SJCRH30 (cell line): ENCODE measurements at regions not wholly inside any gene's neighbourhood (a gene's known extent, or its start where the extent isn't known, plus 50 kb on each side); places are given as distances from the start of the nearest gene placed in this dataset.

Source experiments
- DNase-seq, 2 experiments: peaks; one replicate each; pipeline ENCODE4 v3.0.0-alpha.2; 2015 to 2020
- H3K27ac ChIP-seq: fragments of 250-450 bp; sonication (Bioruptor Pico); 2 replicates; pipeline ENCODE4 v1.5.1; 2020; ENCODE audit warnings: mild to moderate bottlenecking, moderate library complexity
- H3K27me3 ChIP-seq: fragments of 250-450 bp; sonication (Bioruptor Pico); 2 replicates; pipeline ENCODE4 v1.5.1; 2020; ENCODE audit warnings: mild to moderate bottlenecking, moderate library complexity
- H3K36me3 ChIP-seq: fragments of 250-450 bp; sonication (Bioruptor Pico); 2 replicates; pipeline ENCODE4 v1.5.1; 2020; ENCODE audit warnings: mild to moderate bottlenecking, moderate library complexity
- H3K4me1 ChIP-seq: fragments of 250-450 bp; sonication (Bioruptor Pico); 2 replicates; pipeline ENCODE4 v1.5.1; 2020; ENCODE audit warnings: mild to moderate bottlenecking, moderate library complexity
- H3K4me3 ChIP-seq: fragments of 250-450 bp; sonication (Bioruptor Pico); 2 replicates; pipeline ENCODE4 v1.5.1; 2020; ENCODE audit warnings: mild to moderate bottlenecking, moderate library complexity
- H3K9me3 ChIP-seq: fragments of 250-450 bp; sonication (Bioruptor Pico); replicated peaks from 2 replicates; pipeline ENCODE4 v1.5.1; 2020; ENCODE audit warnings: mild to moderate bottlenecking, moderate library complexity

DNA sequence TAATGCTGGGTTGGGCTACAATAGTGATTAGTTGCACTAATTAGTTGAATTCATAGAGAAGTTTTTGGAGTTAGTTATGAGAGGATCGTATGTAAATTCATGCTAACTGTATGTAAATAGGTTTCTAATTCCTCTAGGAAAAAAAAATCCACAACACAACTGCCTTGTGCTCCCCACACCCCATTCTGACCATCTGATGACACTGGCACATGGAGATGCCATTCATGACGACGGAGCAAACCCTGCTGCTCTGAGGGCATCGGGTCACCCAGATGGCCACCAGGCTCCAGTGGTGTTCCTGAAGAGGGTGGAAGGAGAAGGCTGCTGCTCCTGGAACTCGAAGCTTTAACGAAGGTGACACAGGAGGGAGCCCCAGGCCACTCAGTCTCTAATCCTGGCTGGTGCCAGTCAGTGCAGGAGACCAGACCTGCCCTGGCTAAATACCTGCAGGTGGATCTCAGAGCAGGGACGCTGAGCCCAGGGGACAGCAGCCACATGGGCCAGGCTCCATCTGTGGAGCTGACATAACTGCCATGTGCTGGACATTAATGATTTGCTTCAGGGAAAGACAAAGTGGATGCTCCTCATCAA lies 90.3 kb downstream of the FAM50B start:
- no peaks in the 10 kb centered on the region for H3K4me1 ChIP-seq
- no peak overlapping the region for H3K27ac ChIP-seq
- no peaks in the 10 kb centered on the region for H3K36me3 ChIP-seq
- no peaks in the 10 kb centered on the region for H3K9me3 ChIP-seq
- no peak overlapping the region for H3K4me3 ChIP-seq
- no peaks in the 10 kb centered on the region for H3K27me3 ChIP-seq
- no peak for DNase-seq

GRCh38 chr6:3939964-3940363 lies 90.8 kb downstream of the FAM50B start:
- Histone ChIP-seq H3K27me3 (no peaks in the 10 kb centered on the region), H3K9me3 (no peaks in the 10 kb centered on the region), H3K4me1 (no peaks in the 10 kb centered on the region), H3K27ac (no peak overlapping the region), H3K36me3 (no peaks in the 10 kb centered on the region), H3K4me3 (no peak overlapping the region)
- no peak for DNase-seq

- DNase-seq = no peak
- no peaks in the 10 kb centered on the region for H3K36me3 ChIP-seq
- H3K9me3 ChIP-seq = no peaks in the 10 kb centered on the region
- H3K27ac ChIP-seq = no peak overlapping the region
- H3K27me3 ChIP-seq = no peaks in the 10 kb centered on the region
- no peaks in the 10 kb centered on the region for H3K4me1 ChIP-seq
- H3K4me3 ChIP-seq = no peak overlapping the region
These were observed 91.5 kb downstream of the FAM50B start for GRCh38 chr6:3940703-3941102.

- H3K27ac ChIP-seq = no peak overlapping the region
- no peak for DNase-seq
- no peaks in the 10 kb centered on the region for H3K4me1 ChIP-seq
- H3K4me3 ChIP-seq = no peak overlapping the region
- H3K36me3 ChIP-seq = no peaks in the 10 kb centered on the region
- H3K27me3 ChIP-seq = no peaks in the 10 kb centered on the region
- no peaks in the 10 kb centered on the region for H3K9me3 ChIP-seq
These were observed 94.2 kb downstream of the FAM50B start for GRCh38 chr6:3943331-3943765.

DNA sequence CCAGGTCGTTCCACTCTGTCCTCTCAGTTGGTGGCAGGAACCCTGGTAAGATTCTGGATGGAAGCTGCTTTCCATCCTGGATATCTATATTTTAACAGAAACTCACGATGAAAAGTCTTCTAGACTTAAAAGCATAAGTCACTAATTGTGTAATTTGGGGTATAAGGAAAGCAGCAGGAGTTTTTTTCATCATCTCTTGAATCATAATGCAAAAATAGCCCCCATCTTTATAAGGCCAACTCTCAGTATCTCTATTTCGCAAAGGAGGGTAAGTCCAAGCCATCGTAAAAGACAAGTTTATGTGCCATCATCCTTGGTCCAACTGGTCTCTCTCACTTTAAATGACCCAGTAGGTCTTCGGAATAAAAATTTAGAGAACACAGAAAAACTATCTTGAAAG lies 95.1 kb downstream of the FAM50B start:
- Histone ChIP-seq H3K4me1 (no peaks in the 10 kb centered on the region), H3K27me3 (no peaks in the 10 kb centered on the region), H3K9me3 (no peaks in the 10 kb centered on the region), H3K27ac (no peak overlapping the region), H3K36me3 (no peaks in the 10 kb centered on the region), H3K4me3 (no peak overlapping the region)
- DNase-seq = no peak

GRCh38 chr6:3946778-3947177 lies 97.6 kb downstream of the FAM50B start:
- Histone ChIP-seq H3K4me1 (no peaks in the 10 kb centered on the region), H3K36me3 (no peaks in the 10 kb centered on the region), H3K27ac (no peak overlapping the region), H3K4me3 (no peak overlapping the region), H3K27me3 (no peaks in the 10 kb centered on the region), H3K9me3 (no peaks in the 10 kb centered on the region)
- no peak for DNase-seq

DNA sequence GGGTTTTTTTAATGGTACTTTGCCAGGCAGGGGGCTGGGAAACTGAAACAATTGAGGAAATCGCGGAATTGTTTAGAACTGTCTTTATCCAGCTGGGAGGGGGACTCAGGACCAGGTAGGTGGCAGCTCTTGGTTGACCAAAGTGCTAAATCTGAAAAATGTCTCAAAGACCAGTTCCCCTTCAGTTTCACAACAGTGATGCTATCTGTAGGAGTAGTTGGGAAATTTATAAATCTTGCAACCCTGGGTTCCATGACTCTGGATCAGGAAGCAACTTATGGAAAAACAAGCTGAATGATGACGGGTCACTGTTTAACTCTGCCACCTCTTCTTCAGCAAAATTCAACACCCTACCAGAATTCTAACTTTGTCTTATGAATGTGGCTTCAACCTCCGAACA lies 99.7 kb downstream of the FAM50B start:
- DNase-seq = no peak
- H3K4me3 ChIP-seq = no peak overlapping the region

GRCh38 chr6:3949521-3949920 lies 100.3 kb downstream of the FAM50B start:
- no peaks in the 10 kb centered on the region for H3K9me3 ChIP-seq
- no peaks in the 10 kb centered on the region for H3K4me1 ChIP-seq
- H3K36me3 ChIP-seq = no peaks in the 10 kb centered on the region
- H3K27me3 ChIP-seq = no peaks in the 10 kb centered on the region
- H3K4me3 ChIP-seq = no peak overlapping the region
- no peak overlapping the region for H3K27ac ChIP-seq
- DNase-seq = no peak

More for the DNA sequence above, 99.7 kb downstream of the FAM50B start:
- no peaks in the 10 kb centered on the region for H3K4me1 ChIP-seq
- no peaks in the 10 kb centered on the region for H3K27me3 ChIP-seq
- H3K9me3 ChIP-seq = no peaks in the 10 kb centered on the region
- no peak overlapping the region for H3K27ac ChIP-seq
- no peaks in the 10 kb centered on the region for H3K36me3 ChIP-seq

GRCh38 chr6:3956054-3956453 lies 106.9 kb downstream of the FAM50B start:
- Histone ChIP-seq H3K9me3 (no peaks in the 10 kb centered on the region), H3K36me3 (no peaks in the 10 kb centered on the region), H3K4me3 (no peak overlapping the region), H3K27me3 (no peaks in the 10 kb centered on the region), H3K27ac (no peak overlapping the region), H3K4me1 (peaks cover 5% of the 10 kb centered on the region; the same call in 1 of the 2 replicates)
- DNase-seq = no peak

DNA sequence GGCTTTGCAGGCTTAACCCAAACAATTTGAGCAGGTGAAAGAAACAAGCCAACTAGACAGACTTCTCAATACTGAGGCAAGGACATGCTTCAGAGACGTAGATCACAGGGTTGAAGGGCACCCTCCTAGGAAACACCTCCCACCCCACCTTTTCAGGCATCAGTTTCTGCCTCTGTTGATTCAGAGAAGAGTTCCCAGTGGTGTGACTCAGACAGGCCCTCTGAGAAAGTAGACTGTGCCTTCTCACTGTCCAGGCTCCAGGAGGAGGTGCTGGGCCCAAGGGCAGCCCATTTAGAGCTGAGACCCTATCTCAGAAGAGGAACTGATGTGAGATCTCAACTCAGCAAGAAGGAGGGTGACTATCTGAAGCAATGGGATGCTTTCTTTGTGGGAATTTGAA lies 108.1 kb downstream of the FAM50B start:
- Histone ChIP-seq H3K4me3 (no peak overlapping the region), H3K9me3 (no peaks in the 10 kb centered on the region), H3K36me3 (no peaks in the 10 kb centered on the region), H3K27ac (no peak overlapping the region), H3K4me1 (peaks cover 8% of the 10 kb centered on the region; the same call in 1 of the 2 replicates), H3K27me3 (no peaks in the 10 kb centered on the region)
- no peak for DNase-seq

GRCh38 chr6:3958255-3958654 lies 109.1 kb downstream of the FAM50B start:
- no peaks in the 10 kb centered on the region for H3K9me3 ChIP-seq
- no peaks in the 10 kb centered on the region for H3K27me3 ChIP-seq
- no peaks in the 10 kb centered on the region for H3K36me3 ChIP-seq
- DNase-seq = no peak
- peaks cover 8% of the 10 kb centered on the region; the same call in 1 of the 2 replicates for H3K4me1 ChIP-seq
- H3K4me3 ChIP-seq = no peak overlapping the region
- H3K27ac ChIP-seq = no peak overlapping the region

- Histone ChIP-seq H3K4me1 (peaks cover 8% of the 10 kb centered on the region; the same call in 1 of the 2 replicates), H3K36me3 (no peaks in the 10 kb centered on the region), H3K9me3 (no peaks in the 10 kb centered on the region), H3K4me3 (no peak overlapping the region), H3K27me3 (no peaks in the 10 kb centered on the region), H3K27ac (no peak overlapping the region)
- no peak for DNase-seq
These were observed 110.2 kb downstream of the FAM50B start for GRCh38 chr6:3959385-3959784.

GRCh38 chr6:3960754-3961361 lies 111.7 kb downstream of the FAM50B start:
- no peaks in the 10 kb centered on the region for H3K27me3 ChIP-seq
- no peak overlapping the region for H3K4me3 ChIP-seq
- DNase-seq = peak; percentile 27 to 34
- H3K4me1 ChIP-seq = peaks cover 8% of the 10 kb centered on the region; the same call in 1 of the 2 replicates
- no peak overlapping the region for H3K27ac ChIP-seq
- no peaks in the 10 kb centered on the region for H3K9me3 ChIP-seq
- no peaks in the 10 kb centered on the region for H3K36me3 ChIP-seq

GRCh38 chr6:3961581-3962215 lies 112.5 kb downstream of the FAM50B start:
- Histone ChIP-seq H3K9me3 (no peaks in the 10 kb centered on the region), H3K27me3 (no peaks in the 10 kb centered on the region), H3K36me3 (no peaks in the 10 kb centered on the region), H3K4me3 (no peak overlapping the region), H3K27ac (no peak overlapping the region), H3K4me1 (peaks cover 8% of the 10 kb centered on the region; the same call in 1 of the 2 replicates)
- DNase-seq = no peak
